Limb (tissue), 2 donors: ENCODE measurements at regions not wholly inside any gene's neighbourhood (a gene's known extent, or its start where the extent isn't known, plus 50 kb on each side); places are given as distances from the start of the nearest gene placed in this dataset.
"Not testable (repeated sequence)": the region's sequence is repeated elsewhere in the genome, so short reads cannot be mapped to it uniquely, and the experiment has no call there.

ENCODE experiments used
- DNase-seq, 2 donors: peaks; one replicate each; pipeline ENCODE4 v3.0.0-alpha.2; 2016; ENCODE audit errors: extremely low spot score in 2 of 2

GRCh38 chr1:94303005-94303404 lies 65.6 kb upstream of the ARHGAP29 start:
- DNase-seq, result no peak

GRCh38 chr1:94302497-94302896 lies 65.1 kb upstream of the ARHGAP29 start:
- no peak for DNase-seq

GRCh38 chr1:94301186-94301585 lies 63.8 kb upstream of the ARHGAP29 start:
- DNase-seq, result no peak

GRCh38 chr1:94300731-94301130 lies 63.3 kb upstream of the ARHGAP29 start:
- no peak for DNase-seq

GRCh38 chr1:94299627-94300553 lies 62.5 kb upstream of the ARHGAP29 start:
- DNase-seq, result no peak

GRCh38 chr1:94298861-94299260 lies 61.5 kb upstream of the ARHGAP29 start:
- no peak for DNase-seq

- DNase-seq, result no peak
These were observed 58.6 kb upstream of the ARHGAP29 start for GRCh38 chr1:94296018-94296417.

GRCh38 chr1:94292978-94293377 lies 55.6 kb upstream of the ARHGAP29 start:
- not testable (repeated sequence) for DNase-seq

- DNase-seq, result not testable (repeated sequence)
These were observed 51.9 kb upstream of the ARHGAP29 start for GRCh38 chr1:94289244-94289643.
